ENCODE measurements at regions not wholly inside any gene's neighbourhood (a gene's known extent, or its start where the extent isn't known, plus 50 kb on each side); places are given as distances from the start of the nearest gene placed in this dataset.

DNA sequence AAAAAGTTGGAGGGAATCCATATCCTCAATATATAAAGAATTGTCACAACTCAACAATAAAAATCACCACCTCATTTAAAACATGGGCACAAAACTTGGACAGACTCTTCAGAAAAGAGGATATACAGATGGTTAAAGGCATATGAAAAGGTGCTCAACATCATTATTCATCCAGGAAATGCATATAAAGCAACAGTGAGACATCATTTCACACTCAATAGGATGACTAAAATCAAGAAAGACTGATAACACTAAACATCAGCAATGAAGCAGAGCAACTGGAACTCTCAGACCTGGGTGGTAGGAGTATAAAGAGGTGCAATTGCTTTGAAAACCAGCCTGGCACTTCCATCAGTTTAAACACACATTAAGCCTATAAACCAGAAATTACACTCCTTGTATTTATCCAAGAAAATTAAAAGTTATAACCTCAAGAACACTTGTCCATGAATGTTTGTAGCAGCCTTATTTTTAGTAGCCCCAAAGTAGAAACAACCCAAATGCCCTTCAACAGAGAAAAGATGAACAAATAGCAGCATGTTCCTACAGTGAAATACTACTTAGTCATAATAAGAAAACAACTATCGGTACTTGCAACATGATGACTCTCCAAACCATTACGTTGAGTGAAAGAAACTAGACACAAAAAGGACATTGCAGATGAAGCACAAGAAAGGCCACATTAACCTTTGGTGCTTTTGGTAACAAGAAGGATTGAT is 79.1 kb upstream of the TANC1 start:
- H3K23ac ChIP-seq (ENCODE audit: insufficient read length), result no peak overlapping the region
- 95% methylated on average over 2 of the region's 2 CpGs; no CpG with 5 or more reads in 1 of the 2 experiments for WGBS, 2 experiments (ENCODE audit: extremely low coverage in 1 of 2, insufficient coverage in 1 of 2, insufficient read length in 1 of 2, insufficient replicate concordance in 2 of 2, low coverage in 1 of 2, low lambda C conversion rate in 2 of 2, missing lambda C conversion rate in 1 of 2)
- H4K91ac ChIP-seq (replicated peaks; ENCODE audit: insufficient read length, low read length), result no peak overlapping the region
- H3K36me3 ChIP-seq (ENCODE audit: control insufficient read depth in 2 of 4, insufficient read depth in 4 of 4, low read length in 3 of 4), result no peaks in the 10 kb centered on the region
- no peak overlapping the region for H3K27ac ChIP-seq (ENCODE audit: low read depth, low read length)
- no peak for DNase-seq (ENCODE audit: low read depth in 1 of 2, low spot score in 2 of 2)
- H3K79me1 ChIP-seq (ENCODE audit: low read depth, low read length), result no peaks in the 10 kb centered on the region
- no peak overlapping the region for H2AFZ ChIP-seq (ENCODE audit: low read length)
- no peak overlapping the region for H3K56ac ChIP-seq (replicated peaks; ENCODE audit: insufficient read length, low read depth, low read length)
- no peak overlapping the region for H2BK5ac ChIP-seq (ENCODE audit: low read depth, low read length)
- H3K9ac ChIP-seq (replicated peaks in 1 of 4; ENCODE audit: extremely low read depth in 1 of 4, low read depth in 3 of 4, low read length in 3 of 4), result no peak overlapping the region
- H3K4me1 ChIP-seq (replicated peaks in 1 of 4; ENCODE audit: control insufficient read depth in 3 of 4, insufficient read depth in 4 of 4, low read length in 3 of 4), result no peaks in the 10 kb centered on the region
- no peak overlapping the region for H2AK5ac ChIP-seq (ENCODE audit: low read depth, low read length)
- H3K4me2 ChIP-seq (ENCODE audit: insufficient read depth in 1 of 2, low read depth in 2 of 2, low read length in 2 of 2), result no peak overlapping the region
- H3K23me2 ChIP-seq (ENCODE audit: low read depth, low read length), result no peaks in the 10 kb centered on the region
- H2BK15ac ChIP-seq (ENCODE audit: low read length), result no peak overlapping the region
- no peak overlapping the region for H4K5ac ChIP-seq (ENCODE audit: insufficient read length, low read depth, low read length)
- H2BK20ac ChIP-seq (ENCODE audit: low read length), result no peak overlapping the region
- no peaks in the 10 kb centered on the region for H3K27me3 ChIP-seq (replicated peaks in 1 of 4; ENCODE audit: control insufficient read depth in 3 of 4, extremely low read depth in 1 of 4, insufficient read depth in 3 of 4, low read length in 3 of 4)
- no peak for FAIRE-seq
- no peak overlapping the region for H2BK120ac ChIP-seq (replicated peaks; ENCODE audit: low read depth, low read length)
- TF ChIP-seq ZNF274 (IDR thresholded peaks at IDR 0.05; ENCODE audit: borderline replicate concordance, extremely low read depth, low read length), result no peak
- no peak for TF ChIP-seq BCL11A (IDR thresholded peaks at IDR 0.05; ENCODE audit: low read depth in 2 of 2, low read length in 2 of 2)
- TF ChIP-seq GTF2F1 (IDR thresholded peaks at IDR 0.05; ENCODE audit: borderline replicate concordance, low read depth, low read length), result no peak
- TF ChIP-seq MAFK (IDR thresholded peaks at IDR 0.05; ENCODE audit: low read depth, low read length), result no peak
- TF ChIP-seq YY1 (IDR thresholded peaks at IDR 0.05; ENCODE audit: low read depth, low read length), result no peak
- no peak for TF ChIP-seq EGR1 (IDR thresholded peaks at IDR 0.05; ENCODE audit: borderline replicate concordance, low read depth, low read length)
- TF ChIP-seq NANOG (IDR thresholded peaks at IDR 0.05; ENCODE audit: insufficient read depth, low read depth, low read length, poor library complexity, severe bottlenecking), result no peak
- TF ChIP-seq RBBP5 (IDR thresholded peaks at IDR 0.05; ENCODE audit: borderline replicate concordance, low read depth, low read length), result no peak
- TF ChIP-seq SIX5 (IDR thresholded peaks at IDR 0.05; ENCODE audit: low read depth, low read length), result no peak
- TF ChIP-seq CHD1 (IDR thresholded peaks at IDR 0.05; ENCODE audit: low read depth, low read length), result no peak
- no peak for TF ChIP-seq KDM5A (IDR thresholded peaks at IDR 0.05; ENCODE audit: low read length)
- no peak for TF ChIP-seq NRF1 (IDR thresholded peaks at IDR 0.05; ENCODE audit: low read depth, low read length)
- H2BK12ac ChIP-seq (ENCODE audit: low read depth, low read length), result no peak overlapping the region
- H3K18ac ChIP-seq (ENCODE audit: extremely low read depth, low read length), result no peak overlapping the region
- ChIA-PET CTCF (ENCODE audit: partially characterized antibody) (interaction anchor here (0.7 kb wide), 1 partner anchor 236 kb away, joined by 4 read pairs; no protein-coding TSS in a partner anchor), POLR2A (ENCODE audit: partially characterized antibody) (no interaction called here)
- H3K9me3 ChIP-seq (ENCODE audit: insufficient read depth in 2 of 2, low read depth in 1 of 2, low read length in 1 of 2), result no peaks in the 10 kb centered on the region
- H4K20me1 ChIP-seq (replicated peaks in 1 of 2; ENCODE audit: control insufficient read depth in 1 of 2, insufficient read depth in 2 of 2, low read length in 2 of 2), result no peaks in the 10 kb centered on the region
- no peak overlapping the region for H4K8ac ChIP-seq (ENCODE audit: extremely low read depth, insufficient read depth, low read length)
- H3K4me3 ChIP-seq (ENCODE audit: extremely low read depth in 1 of 4, insufficient read depth in 2 of 4, low read depth in 3 of 4, low read length in 4 of 4), result no peak overlapping the region; a peak in 1 of 8 replicates
- H3K14ac ChIP-seq (ENCODE audit: insufficient read length), result no peak overlapping the region
- H3K79me2 ChIP-seq (ENCODE audit: control insufficient read depth in 1 of 2, insufficient read depth in 2 of 2, low read length in 2 of 2), result no peaks in the 10 kb centered on the region
- H3K4ac ChIP-seq (replicated peaks; ENCODE audit: insufficient read length, low read depth, low read length), result no peak overlapping the region
